Adrenal gland (tissue), 5 donors: ENCODE measurements at regions not wholly inside any gene's neighbourhood (a gene's known extent, or its start where the extent isn't known, plus 50 kb on each side); places are given as distances from the start of the nearest gene placed in this dataset.
"Not testable (repeated sequence)": the region's sequence is repeated elsewhere in the genome, so short reads cannot be mapped to it uniquely, and the experiment has no call there.

Source experiments
- POLR2A ChIP-seq, 2 donors: fragments of 450-650 bp; IDR thresholded peaks; one replicate each; pipeline ENCODE4 v1.6.1; 2017; ENCODE audit warnings: antibody characterized with exemption in 2 of 2, mild to moderate bottlenecking in 2 of 2, moderate library complexity in 1 of 2
- TF ChIP-seq, protein P1 (sequence below), 6 experiments: fragments of 450-650 bp in 4 of 6; fragments of 200-600 bp in 2 of 6; sonication (generic) in 1 of 6; IDR thresholded peaks; 1 replicate in 5 of 6; 2 replicates in 1 of 6; pipeline versions ENCODE4 v1.5.1 to v1.8.0; 2016 to 2021; ENCODE audit warnings: antibody characterized with exemption in 6 of 6, mild to moderate bottlenecking in 2 of 6, moderate library complexity in 1 of 6
- donor health status: DM: no; HTN: no; CAD: no.

DNA sequence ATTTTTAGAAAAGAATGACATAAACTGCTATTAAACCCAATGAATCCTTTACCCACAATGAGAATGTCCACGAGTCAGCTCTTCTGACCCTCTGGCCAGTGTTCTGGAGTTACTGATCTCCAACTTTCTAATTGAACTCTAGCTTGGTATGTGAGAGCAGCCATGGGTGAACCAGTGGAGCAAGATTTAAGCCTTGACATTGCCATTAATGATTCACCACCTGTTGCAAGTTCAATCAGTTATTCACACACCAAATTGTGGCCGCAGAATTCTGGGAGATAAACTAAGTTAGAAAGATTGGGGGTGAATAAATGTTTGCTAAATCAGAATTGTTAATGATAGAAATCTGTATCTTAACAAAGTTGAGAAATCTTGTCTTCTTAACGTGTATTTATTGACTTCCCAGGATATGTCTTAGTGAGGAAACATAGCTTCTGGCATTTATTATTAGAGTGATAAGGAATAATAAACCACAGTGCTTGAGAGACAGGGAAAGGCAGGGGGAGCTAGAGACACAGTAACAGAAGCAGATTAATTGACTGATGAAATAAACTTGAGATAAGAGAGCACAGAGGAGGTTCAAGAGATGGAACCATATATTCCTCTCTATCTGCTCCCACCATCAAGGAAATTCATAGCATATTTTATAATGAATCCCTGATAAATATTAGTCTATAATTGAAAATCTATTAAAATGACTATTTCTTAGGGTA, 96.0 kb upstream of the AGAP9 start:
- TF ChIP-seq, protein P1, sequence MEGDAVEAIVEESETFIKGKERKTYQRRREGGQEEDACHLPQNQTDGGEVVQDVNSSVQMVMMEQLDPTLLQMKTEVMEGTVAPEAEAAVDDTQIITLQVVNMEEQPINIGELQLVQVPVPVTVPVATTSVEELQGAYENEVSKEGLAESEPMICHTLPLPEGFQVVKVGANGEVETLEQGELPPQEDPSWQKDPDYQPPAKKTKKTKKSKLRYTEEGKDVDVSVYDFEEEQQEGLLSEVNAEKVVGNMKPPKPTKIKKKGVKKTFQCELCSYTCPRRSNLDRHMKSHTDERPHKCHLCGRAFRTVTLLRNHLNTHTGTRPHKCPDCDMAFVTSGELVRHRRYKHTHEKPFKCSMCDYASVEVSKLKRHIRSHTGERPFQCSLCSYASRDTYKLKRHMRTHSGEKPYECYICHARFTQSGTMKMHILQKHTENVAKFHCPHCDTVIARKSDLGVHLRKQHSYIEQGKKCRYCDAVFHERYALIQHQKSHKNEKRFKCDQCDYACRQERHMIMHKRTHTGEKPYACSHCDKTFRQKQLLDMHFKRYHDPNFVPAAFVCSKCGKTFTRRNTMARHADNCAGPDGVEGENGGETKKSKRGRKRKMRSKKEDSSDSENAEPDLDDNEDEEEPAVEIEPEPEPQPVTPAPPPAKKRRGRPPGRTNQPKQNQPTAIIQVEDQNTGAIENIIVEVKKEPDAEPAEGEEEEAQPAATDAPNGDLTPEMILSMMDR (IDR thresholded peaks at IDR 0.05), result not testable (repeated sequence)
- TF ChIP-seq POLR2A (IDR thresholded peaks at IDR 0.05), result not testable (repeated sequence)
